K562 (cell line): ENCODE measurements at regions not wholly inside any gene's neighbourhood (a gene's known extent, or its start where the extent isn't known, plus 50 kb on each side); places are given as distances from the start of the nearest gene placed in this dataset.

Experiments
- ATAC-seq: fragments of 200-7000 bp; cut with Tn5 transposase; 3 replicates; pipeline ENCODE4 v1.9.1; 2020; ENCODE audit warnings: moderate library complexity
- BruUV-seq: library from RNA; stranded (reverse); fragments of 400-500 nt; replicated peaks from 2 replicates; lab custom pipeline; 2021; lab: Mats Ljungman, UMichigan
- CTCF ChIA-PET: fragments of 300-600 bp; formaldehyde crosslinking; extraction: SDS; loops from one replicate; lab custom pipeline; 2021; ENCODE audit warnings: low intra/inter-chr PET ratio; lab: Yijun Ruan, JAX
- POLR2A ChIA-PET: fragments of 300-600, 350-650 bp; sonication (Branson Sonifier 250); formaldehyde crosslinking; extraction: SDS; loops from one replicate; lab custom pipeline; 2021; ENCODE audit warnings: antibody characterized with exemption, inconsistent platforms; lab: Yijun Ruan, JAX
- DNase-seq, 4 experiments: peaks; one replicate each; pipeline versions ENCODE4 v3.0.0 to v3.0.0-alpha.2; 2011 to 2018; ENCODE audit warnings: low spot score in 3 of 4, mixed read lengths in 3 of 4; ENCODE audit errors: extremely low read depth in 1 of 4
- FAIRE-seq: peaks from 2 replicates; lab custom pipeline; 2011; peaks lifted over from hg19 to GRCh38; lab: Jason Lieb, UNC
- H2AFZ ChIP-seq: 2 replicates; pipeline ENCODE4 v1.6.0; 2011; ENCODE audit warnings: low read depth, low read length, control low read depth, inconsistent platforms
- H3K27ac ChIP-seq: fragments of 200-600 bp; 3 replicates; pipeline ENCODE4 v1.8.0; 2011; ENCODE audit warnings: low read depth, mild to moderate bottlenecking, control low read depth, inconsistent platforms, low read length, moderate library complexity, mixed read lengths; ENCODE audit errors: extremely low read depth
- H3K27me3 ChIP-seq, 2 experiments: fragments of 300-600 bp in 1 of 2; 2 replicates in 1 of 2; 3 replicates in 1 of 2; pipeline versions ENCODE4 v1.6.0 to v1.8.0; 2011; ENCODE audit warnings: inconsistent platforms in 2 of 2, low read length in 2 of 2, mild to moderate bottlenecking in 1 of 2, mixed read lengths in 1 of 2, moderate library complexity in 1 of 2; ENCODE audit not compliant: control insufficient read depth in 2 of 2, insufficient read depth in 2 of 2
- H3K36me3 ChIP-seq: fragments of 300-600 bp; 3 replicates; pipeline ENCODE4 v1.8.0; 2011; ENCODE audit warnings: mild to moderate bottlenecking, low read length, inconsistent platforms; ENCODE audit not compliant: control insufficient read depth, insufficient read depth
- H3K4me1 ChIP-seq, 2 experiments: fragments of 200-600 bp in 1 of 2; replicated peaks in 1 of 2; 2 replicates in 1 of 2; 3 replicates in 1 of 2; pipeline versions ENCODE4 v1.5.1 to v1.8.0; 2011; ENCODE audit warnings: inconsistent platforms in 2 of 2, low read length in 2 of 2, mild to moderate bottlenecking in 1 of 2, mixed read lengths in 1 of 2, moderate library complexity in 1 of 2; ENCODE audit not compliant: control insufficient read depth in 2 of 2, insufficient read depth in 2 of 2
- H3K4me2 ChIP-seq: 2 replicates; pipeline ENCODE4 v1.6.1; 2011; ENCODE audit warnings: low read length, control low read depth, inconsistent platforms, mixed read lengths; ENCODE audit not compliant: insufficient read depth
- H3K4me3 ChIP-seq: fragments of 200-600 bp; sonication (generic), shearing (Covaris generic); 2 replicates; pipeline ENCODE4 v1.5.1; 2016; ENCODE audit warnings: control low read depth, inconsistent platforms
- H3K79me2 ChIP-seq: fragments of 200-600 bp; 3 replicates; pipeline ENCODE4 v1.8.0; 2011; ENCODE audit warnings: low read length, inconsistent platforms; ENCODE audit not compliant: control insufficient read depth, insufficient read depth
- H3K9ac ChIP-seq, 2 experiments: 2 replicates each; pipeline versions ENCODE4 v1.6.0 to v1.6.1; 2011; ENCODE audit warnings: low read depth in 2 of 2, low read length in 2 of 2, control low read depth in 1 of 2, inconsistent platforms in 1 of 2, mild to moderate bottlenecking in 1 of 2, mixed read lengths in 1 of 2; ENCODE audit not compliant: insufficient read depth in 1 of 2
- H3K9me1 ChIP-seq: one replicate; pipeline ENCODE4 v1.6.0; 2011; ENCODE audit warnings: inconsistent platforms, mild to moderate bottlenecking, low read length, moderate library complexity; ENCODE audit not compliant: control insufficient read depth, insufficient read depth
- H3K9me3 ChIP-seq: replicated peaks from 2 replicates; pipeline ENCODE4 v1.5.1; 2011; ENCODE audit warnings: low read depth, low read length, inconsistent platforms; ENCODE audit not compliant: control insufficient read depth, insufficient read depth
- H4K20me1 ChIP-seq: replicated peaks from 2 replicates; pipeline ENCODE4 v1.6.1; 2011; ENCODE audit warnings: low read length, inconsistent platforms, mixed read lengths; ENCODE audit not compliant: control insufficient read depth, insufficient read depth
- CCAR2 ChIP-seq: fragments of 200-400 bp; formaldehyde crosslinking; IDR thresholded peaks from 2 replicates; pipeline ENCODE4 v1.6.1; 2017; ENCODE audit warnings: mild to moderate bottlenecking, low read depth, low read length
- E2F4 ChIP-seq: sonication (generic); formaldehyde crosslinking; IDR thresholded peaks from 2 replicates; pipeline ENCODE4 v1.8.0; 2022; ENCODE audit warnings: mild to moderate bottlenecking, low read depth, missing genetic modification reagents
- ELK1 ChIP-seq: sonication (generic); formaldehyde crosslinking; IDR thresholded peaks from 2 replicates; pipeline ENCODE4 v1.8.1; 2022; ENCODE audit warnings: missing genetic modification reagents
- HMGN3 ChIP-seq: IDR thresholded peaks from 2 replicates; pipeline ENCODE4 v1.6.1; 2011; ENCODE audit warnings: borderline replicate concordance, low read depth, mild to moderate bottlenecking, mixed read lengths, low read length; ENCODE audit not compliant: insufficient read length; ENCODE audit errors: extremely low read depth
- HOXB6 ChIP-seq: fragments of 250-450 bp; sonication (Bioruptor Pico); IDR thresholded peaks from 2 replicates; pipeline ENCODE4 v1.5.1; 2022; ENCODE audit warnings: mild to moderate bottlenecking, borderline replicate concordance
- KDM2B ChIP-seq: fragments of 250-450 bp; sonication (Bioruptor Pico); IDR thresholded peaks from 2 replicates; pipeline ENCODE4 v1.8.0; 2021; ENCODE audit warnings: mild to moderate bottlenecking, moderate library complexity
- LEF1 ChIP-seq: fragments of 450-650 bp; IDR thresholded peaks from 2 replicates; pipeline ENCODE4 v1.6.1; 2016; ENCODE audit warnings: mild to moderate bottlenecking
- MEF2A ChIP-seq: IDR thresholded peaks from 2 replicates; pipeline ENCODE4 v1.6.1; 2011; ENCODE audit warnings: low read depth, mild to moderate bottlenecking, low read length, moderate library complexity; ENCODE audit not compliant: control insufficient read depth
- MTF1 ChIP-seq: fragments of 250-450 bp; sonication (Bioruptor Pico); IDR thresholded peaks from 2 replicates; pipeline ENCODE4 v1.9.0; 2021; ENCODE audit warnings: moderate library complexity, mild to moderate bottlenecking, inconsistent platforms, borderline replicate concordance
- NCOR1 ChIP-seq: fragments of 450-650 bp; IDR thresholded peaks from 2 replicates; pipeline ENCODE4 v1.6.1; 2016; ENCODE audit warnings: mild to moderate bottlenecking, moderate library complexity
- NR2F6 ChIP-seq: fragments of 450-650 bp; formaldehyde crosslinking; IDR thresholded peaks from 2 replicates; pipeline ENCODE4 v1.4.0; 2020; ENCODE audit warnings: mild to moderate bottlenecking
- NR4A1 ChIP-seq, 2 experiments: fragments of 250-450 bp in 1 of 2; fragments of 450-650 bp in 1 of 2; sonication (Bioruptor Pico) in 1 of 2; IDR thresholded peaks; 2 replicates each; pipeline versions ENCODE4 v1.4.0 to v1.6.1; 2016 to 2020; ENCODE audit warnings: mild to moderate bottlenecking in 2 of 2, missing compliant biosample characterization in 1 of 2, missing genetic modification characterization in 1 of 2, moderate library complexity in 1 of 2
- PHF20 ChIP-seq: fragments of 450-650 bp; IDR thresholded peaks from 2 replicates; pipeline ENCODE4 v1.6.1; 2018; ENCODE audit not compliant: partially characterized antibody
- PTBP1 ChIP-seq: fragments of 200-400 bp; formaldehyde crosslinking; IDR thresholded peaks from 2 replicates; pipeline ENCODE4 v1.6.1; 2017; ENCODE audit warnings: low read depth, low read length
- PTRF ChIP-seq: fragments of 450-650 bp; IDR thresholded peaks from 2 replicates; pipeline ENCODE4 v1.6.1; 2016; ENCODE audit warnings: mild to moderate bottlenecking, missing genetic modification characterization, missing compliant biosample characterization
- RBM17 ChIP-seq: fragments of 200-400 bp; formaldehyde crosslinking; IDR thresholded peaks from 2 replicates; pipeline ENCODE4 v1.6.1; 2017; ENCODE audit warnings: low read depth, mild to moderate bottlenecking, low read length, borderline replicate concordance
- RCOR1 ChIP-seq, 2 experiments: IDR thresholded peaks; 2 replicates each; pipeline ENCODE4 v1.6.1; 2012; ENCODE audit warnings: low read depth in 2 of 2, low read length in 2 of 2, borderline replicate concordance in 1 of 2, improper control_type of control experiment in 1 of 2
- WGBS: fragments of 100-300 bp; shearing (Covaris generic); methylation state at CpG from one replicate; pipeline ENCODE4 v1.1.6; 2016; ENCODE audit warnings: low coverage, mixed read lengths; ENCODE audit not compliant: insufficient coverage; ENCODE audit errors: missing lambda C conversion rate; 5-methylcytosine and 5-hydroxymethylcytosine counted together
- in situ Hi-C: fragments of 300-500 bp; cut with MboI; formaldehyde crosslinking; loops from 4 replicates; pipeline ENCODE4 v1.15.0; 2018; ENCODE audit warnings: inconsistent platforms, mixed read lengths
- intact Hi-C: fragments of 100-400 bp; cut with micrococcal nuclease; formaldehyde crosslinking; loops from 2 replicates; pipeline ENCODE4 v1.14.2; 2022

DNA sequence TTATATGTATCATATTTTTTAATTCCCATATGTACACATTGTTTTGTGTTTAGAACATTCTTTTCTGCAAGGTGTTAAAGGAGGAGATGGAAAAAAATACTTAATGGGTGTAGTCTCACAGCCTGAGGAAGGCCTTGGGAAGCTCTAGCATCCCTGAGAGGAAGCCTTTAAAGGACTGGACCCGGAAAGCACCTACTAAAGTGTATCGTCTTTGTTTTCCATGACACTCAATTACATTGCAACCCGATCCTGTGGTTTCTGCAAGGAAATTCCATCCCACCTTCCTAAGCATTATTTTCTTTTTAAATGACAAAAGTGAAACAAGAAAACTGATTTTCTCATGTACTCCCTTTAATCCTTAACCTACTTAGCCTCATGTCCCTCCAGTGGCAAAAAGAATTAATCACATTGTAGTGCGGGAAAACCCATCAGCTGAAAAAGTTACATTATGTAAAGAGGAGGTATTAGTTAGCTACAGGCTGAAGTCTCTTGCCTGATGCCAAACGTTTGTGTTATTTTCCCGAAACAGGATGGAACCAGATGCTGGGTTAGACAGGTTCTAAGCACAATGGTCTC is 147.8 kb upstream of the CPSF6 start:
- in situ Hi-C loops (no loop called here), intact Hi-C loops (no loop called here)
- H3K36me3 ChIP-seq: no peaks in the 10 kb centered on the region
- peaks cover 0 to 15% of the 10 kb centered on the region in 2 experiments; a peak in 3 of 5 replicates for H3K27me3 ChIP-seq
- no peak for DNase-seq
- TF ChIP-seq ELK1 (CRISPR knock-in tag) (no peak), CCAR2 (no peak), HOXB6 (CRISPR knock-in tag) (no peak), LEF1 (no peak), PTRF (no peak), PHF20 (no peak), NR2F6 (CRISPR knock-in tag) (no peak), MTF1 (no peak), KDM2B (CRISPR knock-in tag) (no peak), RCOR1 (IDR thresholded peaks at IDR 0.05; ENCODE audit: borderline replicate concordance in 1 of 2, low read depth in 2 of 2, low read length in 2 of 2) (no peak), E2F4 (no peak), NCOR1 (no peak), NR4A1 (CRISPR knock-in tag; IDR thresholded peaks at IDR 0.05) (no peak), NR4A1 (tag; IDR thresholded peaks at IDR 0.05) (no peak), HMGN3 (no peak), MEF2A (no peak), RBM17 (no peak), PTBP1 (no peak)
- no peaks in the 10 kb centered on the region for H3K79me2 ChIP-seq
- no peaks in the 10 kb centered on the region for H4K20me1 ChIP-seq
- 2% methylated on average over 6 of the region's 6 CpGs for WGBS
- ATAC-seq: no peak
- CTCF ChIA-PET: no interaction called here
- no peak overlapping the region for H3K4me3 ChIP-seq
- no peak for FAIRE-seq
- H3K27ac ChIP-seq: no peak overlapping the region
- no peak overlapping the region for H2AFZ ChIP-seq
- POLR2A ChIA-PET: interaction anchor here (1.1 kb wide), 1 partner anchor 14 kb away, joined by 4 read pairs; no protein-coding TSS in a partner anchor
- H3K4me1 ChIP-seq: no peaks in the 10 kb centered on the region
- no peak overlapping the region for H3K4me2 ChIP-seq
- no peaks in the 10 kb centered on the region for H3K9me1 ChIP-seq
- no peak overlapping the region for H3K9ac ChIP-seq
- H3K9me3 ChIP-seq: no peaks in the 10 kb centered on the region
- BruUV-seq: no TSS peak
